Fibroblast of upper back skin (primary cell): ENCODE measurements at regions not wholly inside any gene's neighbourhood (a gene's known extent, or its start where the extent isn't known, plus 50 kb on each side); places are given as distances from the start of the nearest gene placed in this dataset.

Experiments used
- DNase-seq: peaks from one replicate; pipeline ENCODE4 v3.0.0-alpha.2; 2013

DNA sequence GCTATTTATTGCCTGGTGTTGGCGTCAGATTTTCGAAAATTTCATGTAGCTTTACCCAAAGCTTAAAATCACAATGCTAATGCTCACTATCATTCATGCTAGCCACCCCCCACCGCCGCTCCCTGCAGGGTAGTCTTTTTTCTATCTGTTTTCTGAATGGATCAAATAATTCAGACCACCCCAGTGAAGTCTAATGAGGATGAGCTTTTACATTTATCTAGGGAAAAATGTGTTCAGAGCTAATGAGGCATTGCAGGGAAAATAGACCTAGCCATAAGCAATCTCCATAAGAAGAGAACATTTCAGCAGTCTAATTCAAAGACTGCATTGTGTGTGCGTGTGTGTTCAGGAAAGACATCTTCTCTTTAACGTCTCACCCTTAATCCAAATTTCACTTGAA is 533.0 kb upstream of the PRMT6 start:
- DNase-seq, result no peak

DNA sequence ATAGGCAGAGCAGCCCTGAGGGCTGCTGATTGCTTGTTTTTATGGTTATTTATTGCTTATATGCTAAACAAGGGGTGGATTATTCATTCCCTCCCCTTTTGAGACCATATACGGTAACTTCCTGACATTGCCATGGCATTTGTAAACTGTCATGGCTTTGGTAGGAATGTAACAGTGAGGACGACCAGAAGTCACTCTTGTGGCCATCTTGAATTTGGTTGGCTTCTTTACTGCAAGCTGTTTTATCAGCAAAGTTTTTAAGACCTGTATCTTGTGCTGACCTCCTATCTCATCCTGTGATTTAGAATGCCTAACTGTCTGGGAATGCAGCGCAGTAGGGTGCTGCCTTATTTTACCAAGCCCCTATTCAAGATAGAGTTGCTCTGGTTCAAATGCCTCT is 531.8 kb upstream of the PRMT6 start:
- DNase-seq, result no peak

DNA sequence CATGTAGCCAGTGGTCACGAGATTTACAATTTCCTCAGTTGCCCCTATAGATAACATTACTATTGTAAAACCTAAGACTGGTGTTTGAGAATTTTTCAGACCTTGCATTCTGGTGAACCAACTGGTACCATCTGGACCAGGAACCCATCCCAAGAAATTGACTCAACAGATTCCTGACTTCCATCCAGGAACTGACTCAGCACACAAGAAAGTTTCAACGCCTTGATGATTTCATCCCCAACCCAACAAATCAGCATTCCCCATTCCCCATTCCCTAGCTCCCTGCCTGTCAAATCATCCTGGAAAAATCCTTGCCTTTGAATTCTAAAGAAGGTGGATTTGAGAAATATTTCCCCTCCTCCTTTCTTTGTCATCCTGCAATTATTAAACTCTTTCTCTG is 529.8 kb upstream of the PRMT6 start:
- peak; percentile 97 for DNase-seq

DNA sequence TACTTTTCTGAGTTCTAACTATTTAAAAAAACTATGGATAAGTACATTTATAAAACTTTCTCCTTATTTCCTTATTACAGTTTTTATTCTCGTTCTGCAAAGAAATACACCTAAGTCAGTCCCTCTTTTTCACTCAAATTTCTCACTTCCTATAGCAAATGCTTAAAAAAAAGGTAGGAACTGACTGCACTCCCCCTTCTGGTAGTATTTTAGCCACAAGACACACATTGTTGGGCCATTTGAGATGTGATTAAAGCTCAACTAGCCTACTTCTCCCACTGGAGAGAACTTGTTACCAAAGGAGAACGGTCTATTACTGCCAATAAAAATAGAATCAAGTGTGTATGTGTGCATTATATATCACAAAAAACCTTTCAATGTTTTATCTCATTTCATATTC is 521.9 kb upstream of the PRMT6 start:
- DNase-seq, result no peak

DNA sequence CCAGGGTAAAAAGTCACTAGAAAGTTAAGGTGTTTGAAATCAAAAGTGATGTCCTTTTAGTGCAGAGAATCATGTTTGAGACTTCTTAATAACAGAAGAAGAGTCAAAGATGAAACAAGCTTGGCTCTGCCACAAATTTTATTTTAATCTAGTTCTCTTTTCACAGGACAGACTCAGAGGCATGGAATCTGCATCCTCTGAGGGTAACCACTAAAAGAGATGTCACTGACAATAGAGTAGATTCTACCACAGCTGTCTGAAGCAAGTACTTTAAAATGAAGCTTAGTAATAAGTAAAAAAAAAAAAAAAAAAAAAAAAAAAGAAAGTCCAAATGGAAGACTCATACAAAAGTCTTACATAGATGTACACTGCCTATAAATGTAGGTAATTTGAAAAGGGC is 519.7 kb upstream of the PRMT6 start:
- peak; percentile 94 for DNase-seq

DNA sequence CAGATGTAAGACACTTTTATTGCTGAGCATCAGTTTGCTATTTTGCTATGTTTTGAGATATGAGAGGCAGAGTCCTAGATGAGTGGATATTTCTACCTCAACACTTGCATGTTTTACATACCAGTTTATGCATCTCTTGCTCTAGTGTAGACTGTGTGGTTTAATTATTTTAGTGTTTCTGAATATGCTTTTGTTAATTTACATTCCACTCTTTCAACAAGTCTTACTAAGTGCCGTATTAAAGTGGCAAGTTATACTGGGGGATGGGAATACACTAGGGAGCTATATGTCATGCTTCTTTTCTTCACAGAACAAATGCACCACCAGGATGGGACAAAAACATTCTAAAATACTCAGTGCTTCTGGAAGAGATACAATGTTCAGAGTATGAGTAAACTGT is 507.7 kb upstream of the PRMT6 start:
- peak; percentile 84 for DNase-seq

DNA sequence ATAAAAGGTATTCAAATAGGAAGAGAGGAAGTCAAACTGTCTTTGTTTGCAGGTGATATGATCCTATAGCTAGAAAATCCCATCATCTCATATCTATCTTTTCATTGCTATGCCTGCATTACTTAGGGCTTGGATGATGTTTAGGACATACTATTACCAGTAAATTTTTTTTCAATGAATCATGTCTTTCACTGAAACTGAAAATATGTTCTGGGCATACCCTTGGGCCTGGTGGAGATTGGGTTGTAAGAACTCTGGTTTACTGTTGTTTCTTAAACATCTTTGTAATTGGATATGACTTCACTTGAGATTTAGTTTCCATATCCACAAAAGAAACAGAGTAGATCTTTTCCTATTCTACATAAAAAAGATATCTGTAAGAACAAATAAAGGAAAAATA is 502.2 kb upstream of the PRMT6 start:
- DNase-seq, result peak; percentile 54

DNA sequence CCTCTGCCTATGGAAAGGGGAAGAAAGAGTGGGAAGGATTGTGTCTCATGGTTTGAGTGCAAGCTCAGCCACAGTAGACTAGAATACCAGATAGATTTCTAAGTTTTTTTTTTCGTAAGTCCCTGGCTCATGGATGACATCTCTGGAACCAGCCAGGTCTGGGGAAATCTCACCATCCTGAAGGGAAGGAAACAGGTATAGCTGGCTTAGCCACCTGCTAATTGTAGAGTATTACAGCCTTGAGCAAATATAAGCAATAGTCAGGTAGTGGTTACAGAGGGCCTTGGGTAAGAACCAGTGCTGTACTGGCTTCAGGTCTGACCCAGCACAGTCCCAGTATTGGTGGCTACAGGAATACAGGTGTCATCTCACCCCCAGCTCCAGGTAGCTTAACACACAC is 500.9 kb upstream of the PRMT6 start:
- DNase-seq, result no peak

DNA sequence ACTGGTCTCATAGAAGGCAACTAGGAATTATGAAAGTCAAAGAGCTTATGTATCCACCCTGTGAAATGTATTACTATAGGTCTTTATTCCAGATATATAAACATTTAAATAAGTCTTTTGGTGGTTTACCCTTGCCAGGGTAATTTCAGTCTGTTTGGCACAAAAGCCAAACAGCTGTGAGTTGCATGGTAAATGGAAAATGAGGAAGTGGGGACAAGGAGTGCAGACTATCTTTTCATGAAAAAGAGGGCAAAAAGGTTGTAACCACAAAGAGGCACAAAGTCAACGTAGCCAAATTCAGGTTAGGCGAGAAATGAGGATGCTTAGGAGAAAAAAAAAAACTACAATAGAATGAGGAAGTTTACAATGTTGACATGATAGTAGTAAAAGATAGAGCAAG is 492.3 kb upstream of the PRMT6 start:
- no peak for DNase-seq

DNA sequence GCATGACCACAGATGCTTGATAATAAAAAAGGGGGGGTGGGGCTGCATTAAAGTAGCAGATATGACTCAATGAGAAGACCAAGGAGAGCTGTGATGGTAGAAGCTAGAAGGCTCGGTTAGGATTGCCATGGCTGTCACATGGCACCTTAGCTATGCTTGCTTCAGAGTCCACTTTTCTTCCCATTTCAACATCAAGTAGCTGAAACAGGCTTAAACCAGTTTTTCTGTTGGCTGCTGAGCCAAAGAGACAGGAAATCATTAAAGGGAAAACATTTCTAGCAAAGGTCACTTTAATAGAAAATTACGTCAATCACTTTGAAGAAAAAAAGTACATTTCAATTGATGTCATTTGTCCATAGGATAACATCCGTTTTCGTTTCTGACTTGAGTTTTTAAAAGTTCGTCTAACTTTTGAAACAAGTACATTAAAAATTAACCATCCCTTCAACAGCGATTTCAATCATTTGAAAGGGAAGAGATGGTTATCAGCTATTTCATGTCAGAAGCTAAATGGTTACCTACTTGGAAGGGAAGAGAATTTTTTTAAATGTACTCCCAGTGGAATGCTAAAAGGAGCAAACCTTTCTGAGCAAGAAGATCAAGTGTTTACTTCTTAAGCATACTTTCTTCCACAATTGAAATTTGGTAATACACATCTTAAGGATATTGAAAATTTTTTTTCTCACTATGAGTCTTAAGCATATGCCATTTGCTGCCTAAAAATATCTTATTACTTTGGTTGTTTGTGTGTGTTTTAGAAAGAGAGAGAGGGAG is 488.1 kb upstream of the PRMT6 start:
- DNase-seq, result no peak

DNA sequence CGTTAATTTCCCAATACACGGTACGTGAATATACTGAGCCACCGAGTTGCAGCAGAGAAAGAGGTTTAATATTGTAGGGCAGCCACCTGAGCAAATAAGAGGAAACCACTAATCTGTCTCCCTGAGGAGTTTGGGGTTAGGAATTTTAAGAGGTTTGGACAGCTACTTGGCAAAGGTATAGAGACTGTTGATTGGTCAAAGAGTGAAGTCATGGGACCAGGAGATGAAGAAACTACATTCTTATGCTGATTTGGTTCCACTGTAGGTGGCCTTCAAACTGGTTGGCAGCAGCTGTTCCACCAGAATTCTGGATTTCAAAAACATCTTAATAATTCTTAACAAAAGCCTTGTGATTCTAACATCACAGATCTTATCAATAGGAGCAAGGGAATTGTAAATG is 485.4 kb upstream of the PRMT6 start:
- DNase-seq, result peak; percentile 78

DNA sequence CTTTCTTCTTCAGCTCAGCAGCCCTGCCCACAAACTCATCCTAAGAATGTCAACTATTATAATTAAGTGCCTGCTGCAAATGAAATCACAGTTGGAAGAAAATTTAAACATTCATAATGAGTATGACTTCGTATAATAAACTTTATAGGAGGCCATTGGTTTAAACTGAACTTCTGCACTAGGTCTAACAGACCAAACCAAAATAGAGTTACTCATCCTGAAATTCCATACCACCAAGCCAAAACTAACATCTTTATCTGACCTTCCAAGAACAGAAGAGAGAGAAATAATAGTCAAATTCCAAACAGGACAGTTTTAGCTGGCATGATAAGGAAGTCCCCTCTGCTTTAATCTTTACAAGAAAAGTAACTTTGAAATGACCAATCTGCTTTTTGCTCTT is 472.4 kb upstream of the PRMT6 start:
- DNase-seq, result peak; percentile 34

DNA sequence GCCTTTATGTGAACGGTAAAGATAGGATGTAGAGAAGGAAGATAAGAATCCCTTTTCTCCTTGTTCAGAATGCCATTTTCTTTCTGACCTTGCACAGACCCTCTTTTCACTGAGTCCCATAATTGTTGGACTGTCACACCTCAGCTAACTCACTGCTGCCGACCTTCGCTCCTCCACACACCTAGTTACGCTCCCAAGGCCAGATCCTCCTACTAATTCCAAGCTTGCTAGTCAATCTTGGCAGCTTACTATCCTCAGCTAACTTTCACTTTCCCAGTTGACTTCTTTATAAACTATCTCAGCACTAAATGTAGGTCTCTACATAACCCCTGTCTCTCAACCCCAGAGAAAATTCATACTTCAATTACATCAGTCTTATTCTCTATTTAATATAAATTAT is 471.8 kb upstream of the PRMT6 start:
- no peak for DNase-seq

DNA sequence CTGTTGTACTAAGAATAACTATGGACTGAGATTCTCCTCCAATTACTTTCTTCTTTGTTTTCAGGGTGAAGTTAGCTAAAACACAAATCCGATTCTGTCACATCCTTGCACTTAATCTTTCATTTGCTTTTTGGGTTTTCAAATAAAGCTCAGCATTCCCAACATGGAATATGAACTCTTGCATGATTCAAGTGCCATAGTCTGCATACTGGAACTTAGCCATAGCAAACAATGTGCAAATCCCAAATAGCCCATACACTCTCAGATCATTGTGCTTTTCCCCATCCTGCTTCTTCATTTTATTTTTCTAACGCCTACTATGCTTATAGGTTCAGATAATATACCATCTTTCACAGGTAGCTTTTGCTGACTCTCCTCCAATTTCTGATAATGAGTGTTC is 455.8 kb upstream of the PRMT6 start:
- DNase-seq, result peak; percentile 41

DNA sequence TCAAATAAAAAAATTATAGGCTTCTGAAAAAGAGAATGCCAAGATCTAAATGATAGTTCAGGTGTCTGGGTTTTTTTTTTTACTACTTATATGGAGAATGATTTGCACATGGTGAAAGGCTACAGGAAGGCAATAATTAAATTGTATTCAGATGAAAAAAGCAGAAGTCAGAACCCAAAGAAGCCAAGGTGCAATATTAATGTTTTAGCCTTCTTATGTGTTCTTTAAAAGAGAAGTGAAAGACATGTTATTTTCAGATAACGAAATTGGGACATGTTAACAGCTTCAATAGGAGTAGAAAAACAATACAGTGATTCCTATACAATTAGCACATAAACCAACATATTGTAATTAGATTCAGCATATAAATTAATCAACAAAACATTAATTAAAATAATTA is 452.9 kb upstream of the PRMT6 start:
- DNase-seq, result no peak

DNA sequence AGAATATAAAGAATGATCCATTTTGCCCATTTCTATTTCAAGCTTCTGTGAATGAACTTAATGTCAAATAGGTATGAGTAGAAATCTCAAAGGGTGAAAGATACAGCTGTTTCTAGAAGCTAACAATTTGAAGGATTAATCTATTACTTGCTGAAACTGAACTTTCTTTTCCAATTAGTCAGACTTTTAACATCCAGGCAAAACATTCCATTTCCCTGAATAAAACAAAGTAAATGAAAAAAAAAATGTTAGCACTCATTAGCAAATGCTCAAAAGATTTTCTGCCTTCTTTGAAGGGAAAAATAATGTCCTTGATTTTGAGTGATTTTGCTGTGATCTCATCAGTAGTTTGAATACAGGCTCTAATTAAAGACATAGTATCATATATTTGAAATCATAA is 447.6 kb upstream of the PRMT6 start:
- DNase-seq, result peak; percentile 52

DNA sequence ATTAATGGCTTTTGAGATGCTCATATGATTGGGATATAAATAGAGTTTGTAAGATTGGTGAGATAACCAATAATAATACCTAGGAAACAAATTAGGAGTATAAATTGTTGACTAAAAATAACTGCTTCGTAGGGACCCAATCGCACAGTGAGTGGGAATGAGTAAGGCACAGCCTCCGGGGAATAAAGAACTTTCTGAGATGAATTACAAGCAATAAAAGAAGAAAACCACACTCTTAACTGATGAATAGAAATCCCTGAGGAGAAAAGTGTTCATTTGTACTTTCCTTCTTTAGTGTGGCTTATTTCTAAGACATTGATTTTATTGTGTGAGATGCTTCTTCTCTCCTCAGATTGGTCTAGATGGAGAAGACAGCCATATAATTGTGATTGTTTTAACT is 443.4 kb upstream of the PRMT6 start:
- DNase-seq, result peak; percentile 27

DNA sequence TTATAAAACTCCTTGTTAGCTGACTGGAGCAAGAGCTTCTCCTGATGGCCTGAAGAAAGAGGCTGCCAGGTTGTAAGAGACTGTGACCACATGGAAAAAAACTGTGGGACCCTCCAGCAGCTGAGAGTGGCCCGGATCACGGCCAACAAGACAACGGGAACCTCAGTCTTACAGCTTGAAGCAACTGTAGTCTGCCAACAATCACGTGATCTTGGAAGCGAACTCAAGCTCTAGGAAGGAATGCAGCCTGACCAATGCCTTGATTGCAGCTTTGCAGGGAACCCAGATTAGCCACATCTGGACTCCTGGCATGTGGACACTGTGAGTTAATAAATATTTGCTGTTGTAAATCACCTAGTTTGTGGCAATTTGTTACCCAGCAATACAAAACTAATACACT is 442.6 kb upstream of the PRMT6 start:
- DNase-seq, result peak; percentile 12

DNA sequence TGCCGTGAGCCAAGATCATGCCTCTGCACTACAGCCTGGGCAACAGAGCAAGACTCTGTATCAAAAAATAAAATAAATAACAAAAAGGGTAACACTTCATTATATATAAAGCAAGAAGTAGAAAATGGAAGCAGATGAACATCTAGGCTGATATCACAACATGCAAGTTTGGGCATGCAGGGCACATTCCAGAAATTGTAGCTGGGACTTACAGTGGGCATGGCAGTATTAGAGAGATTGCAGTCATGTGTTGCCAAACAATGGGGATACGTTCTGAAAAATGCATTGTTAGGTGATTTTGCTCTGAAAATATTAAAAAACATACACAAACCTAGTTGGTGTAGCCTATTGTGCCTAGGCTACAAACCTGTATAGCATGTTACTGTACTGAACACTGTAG is 441.0 kb upstream of the PRMT6 start:
- no peak for DNase-seq

DNA sequence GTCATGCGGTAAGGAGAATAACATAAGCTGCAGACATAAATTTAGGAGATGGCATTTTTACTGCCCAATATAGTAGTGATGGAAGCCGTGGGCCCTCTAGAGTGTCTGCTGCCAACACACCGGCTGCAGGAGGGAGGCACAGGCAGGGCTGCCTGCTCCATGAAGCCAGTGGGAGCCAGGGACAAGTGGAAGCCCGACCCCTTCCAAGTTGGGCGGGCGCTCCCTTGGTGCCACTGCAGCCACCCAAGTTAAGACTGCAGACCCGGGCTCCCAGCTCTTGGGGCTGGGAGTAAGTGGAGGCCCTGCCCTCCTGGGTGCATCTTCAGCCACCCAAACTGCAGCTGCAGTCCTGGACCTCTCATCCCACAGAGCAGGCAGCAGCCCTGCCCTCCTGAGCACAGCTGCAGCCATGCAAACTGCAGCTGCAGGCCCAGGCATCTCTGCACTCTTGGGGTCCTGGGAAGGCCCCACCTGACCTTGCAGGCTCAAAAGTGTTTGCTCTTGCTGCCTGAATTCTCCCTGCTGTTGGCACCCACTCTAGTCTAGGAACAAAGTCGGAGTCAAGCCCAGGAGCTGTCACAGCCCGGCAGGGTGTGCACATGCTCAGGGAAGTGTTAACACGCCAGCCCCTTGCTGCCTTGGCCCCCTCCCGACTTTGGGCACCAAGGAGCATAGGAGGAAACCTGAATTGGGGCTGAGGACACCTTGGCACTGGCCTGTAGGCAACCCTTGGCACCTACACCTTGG is 437.2 kb upstream of the PRMT6 start:
- no peak for DNase-seq

DNA sequence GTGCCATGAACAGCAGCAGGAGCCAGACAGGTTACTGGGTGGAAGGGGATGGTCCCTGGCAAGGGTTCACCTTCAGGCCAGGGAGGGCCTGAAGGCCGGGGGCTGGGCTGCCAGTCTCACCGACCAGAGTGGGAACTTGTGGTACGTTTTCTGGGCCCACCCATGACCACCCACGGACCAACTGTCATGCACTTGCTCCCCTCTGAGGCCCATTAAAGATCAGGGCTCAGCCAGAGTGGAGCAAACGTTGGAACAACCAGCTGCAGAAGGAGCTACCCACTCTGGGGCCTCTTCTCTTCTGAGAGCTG is 436.7 kb upstream of the PRMT6 start:
- no peak for DNase-seq

DNA sequence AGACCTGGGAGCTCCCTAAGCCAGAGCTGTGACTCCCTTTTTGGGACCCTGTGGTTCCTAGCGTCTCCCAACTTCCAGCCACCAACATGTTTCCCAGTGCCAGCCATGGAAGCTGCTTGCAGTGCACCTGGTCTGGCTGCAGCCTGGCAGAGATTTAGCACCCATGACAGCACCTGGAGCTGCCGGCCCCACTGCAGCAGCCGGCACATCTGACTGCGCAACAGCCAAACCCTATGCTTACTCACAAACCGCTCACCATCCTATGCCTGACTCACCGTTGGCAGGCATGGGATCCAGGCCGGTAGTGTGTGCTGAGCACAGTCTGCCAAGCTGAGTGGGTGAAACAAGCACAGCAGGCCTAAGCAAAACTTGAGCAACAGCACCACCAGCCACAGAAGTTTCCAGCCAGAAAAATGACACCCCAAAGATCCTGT is 435.9 kb upstream of the PRMT6 start:
- DNase-seq, result peak; percentile 29

DNA sequence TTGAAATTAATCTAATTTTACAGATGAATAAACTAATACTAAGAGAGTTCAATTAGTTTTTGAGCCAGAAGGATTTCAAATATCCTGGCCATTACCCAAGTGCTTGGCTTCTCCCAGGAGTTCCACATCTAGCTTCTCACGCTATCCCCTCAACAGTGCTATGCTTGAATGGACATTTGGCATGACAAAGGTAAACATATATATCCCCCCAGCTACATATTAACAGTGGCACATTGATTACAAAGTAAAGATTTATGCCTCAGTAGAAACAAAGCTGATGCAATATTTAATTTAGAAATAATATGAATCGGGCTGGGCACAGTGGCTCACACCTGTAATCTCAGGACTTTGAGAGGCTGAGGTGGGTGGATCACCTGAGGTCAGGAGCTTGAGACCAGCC is 434.6 kb upstream of the PRMT6 start:
- DNase-seq, result no peak

DNA sequence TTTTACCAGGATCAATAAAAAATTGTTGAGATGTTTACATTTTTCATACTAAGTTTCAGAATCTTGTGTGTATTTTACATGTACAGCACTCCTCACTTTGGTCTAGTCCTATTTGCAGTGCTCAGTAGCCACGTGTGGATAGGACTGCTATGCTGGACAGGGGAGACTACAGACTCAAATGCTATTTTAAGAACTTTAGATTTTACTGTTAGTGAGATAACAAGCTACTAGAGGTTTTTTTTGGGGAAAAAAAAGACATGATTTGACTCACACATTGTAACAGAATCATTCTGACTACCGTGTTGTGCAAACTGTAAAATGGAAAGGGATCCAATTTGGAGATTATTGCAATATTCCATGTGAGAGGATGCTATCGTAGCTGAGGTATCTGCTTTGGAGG is 418.9 kb upstream of the PRMT6 start:
- no peak for DNase-seq

DNA sequence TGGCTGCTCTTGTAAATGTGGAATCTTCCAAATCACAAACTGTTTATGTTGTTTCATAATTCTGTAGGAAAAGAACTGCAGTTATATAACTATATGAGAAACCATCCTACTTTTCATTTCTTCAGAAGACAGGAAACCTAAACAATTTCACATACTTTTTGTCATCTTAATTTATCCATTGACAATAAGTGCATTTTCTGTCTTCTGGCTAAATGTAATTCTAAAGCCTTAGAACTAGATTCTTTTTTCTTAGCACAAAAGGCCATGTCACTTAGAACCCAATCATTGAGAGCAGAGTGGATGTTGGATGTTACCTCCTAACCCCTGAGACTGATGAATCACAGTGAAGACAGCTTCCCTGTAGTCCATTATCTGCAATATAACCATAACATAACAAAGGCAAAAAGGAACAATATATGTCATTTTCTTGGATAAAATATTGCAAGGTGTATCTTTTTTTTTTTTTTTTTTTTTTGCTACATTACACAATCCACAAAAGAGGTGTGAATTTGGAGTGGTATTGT is 410.2 kb upstream of the PRMT6 start:
- no peak for DNase-seq
